ENCODE measurements at regions not wholly inside any gene's neighbourhood (a gene's known extent, or its start where the extent isn't known, plus 50 kb on each side); places are given as distances from the start of the nearest gene placed in this dataset.

DNA sequence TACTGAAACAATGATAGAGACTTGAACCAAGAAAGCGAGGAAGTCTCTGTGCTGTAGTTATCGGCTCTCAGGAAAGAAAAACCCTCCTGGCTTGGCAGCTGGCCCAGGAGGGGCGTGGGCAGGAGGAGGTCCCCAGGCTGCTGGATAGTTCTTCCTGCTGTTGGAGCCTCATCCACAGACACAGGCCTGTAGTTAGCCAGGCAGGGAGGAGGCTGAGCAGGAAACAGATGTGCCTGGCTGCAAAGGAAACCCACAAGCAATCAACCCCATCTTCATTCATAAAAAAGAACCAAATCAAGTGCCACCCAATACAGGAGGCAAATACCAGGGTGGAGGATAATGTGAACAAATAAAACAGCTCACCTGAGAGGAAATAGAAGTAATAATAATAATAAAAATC is 86.2 kb downstream of the IRS2 start:
- no peak for TF ChIP-seq POLR2A (IDR thresholded peaks at IDR 0.05; ENCODE audit: low read depth, low read length)
- TF ChIP-seq, protein P1, sequence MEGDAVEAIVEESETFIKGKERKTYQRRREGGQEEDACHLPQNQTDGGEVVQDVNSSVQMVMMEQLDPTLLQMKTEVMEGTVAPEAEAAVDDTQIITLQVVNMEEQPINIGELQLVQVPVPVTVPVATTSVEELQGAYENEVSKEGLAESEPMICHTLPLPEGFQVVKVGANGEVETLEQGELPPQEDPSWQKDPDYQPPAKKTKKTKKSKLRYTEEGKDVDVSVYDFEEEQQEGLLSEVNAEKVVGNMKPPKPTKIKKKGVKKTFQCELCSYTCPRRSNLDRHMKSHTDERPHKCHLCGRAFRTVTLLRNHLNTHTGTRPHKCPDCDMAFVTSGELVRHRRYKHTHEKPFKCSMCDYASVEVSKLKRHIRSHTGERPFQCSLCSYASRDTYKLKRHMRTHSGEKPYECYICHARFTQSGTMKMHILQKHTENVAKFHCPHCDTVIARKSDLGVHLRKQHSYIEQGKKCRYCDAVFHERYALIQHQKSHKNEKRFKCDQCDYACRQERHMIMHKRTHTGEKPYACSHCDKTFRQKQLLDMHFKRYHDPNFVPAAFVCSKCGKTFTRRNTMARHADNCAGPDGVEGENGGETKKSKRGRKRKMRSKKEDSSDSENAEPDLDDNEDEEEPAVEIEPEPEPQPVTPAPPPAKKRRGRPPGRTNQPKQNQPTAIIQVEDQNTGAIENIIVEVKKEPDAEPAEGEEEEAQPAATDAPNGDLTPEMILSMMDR (conservative IDR thresholded peaks at IDR 0.05; ENCODE audit: low read depth, low read length), result no peak

Measured in IMR-90 (cell line).